GM19324 (cell line): ENCODE measurements at regions not wholly inside any gene's neighbourhood (a gene's known extent, or its start where the extent isn't known, plus 50 kb on each side); places are given as distances from the start of the nearest gene placed in this dataset.
"Not testable (repeated sequence)": the region's sequence is repeated elsewhere in the genome, so short reads cannot be mapped to it uniquely, and the experiment has no call there.

Source experiments
- ATAC-seq: cut with Tn5 transposase; IDR thresholded peaks from one replicate; pipeline ENCODE4 v1.9.1; 2021; ENCODE audit warnings: mild to moderate bottlenecking, moderate library complexity; ENCODE audit not compliant: unreplicated experiment, low FRiP score

- ATAC-seq = not testable (repeated sequence)
These were observed 460.3 kb downstream of the GJA1 start for GRCh38 chr6:121895731-121896130.

GRCh38 chr6:121896363-121896762 lies 460.9 kb downstream of the GJA1 start:
- ATAC-seq = no peak

GRCh38 chr6:121896771-121897170 lies 461.3 kb downstream of the GJA1 start:
- no peak for ATAC-seq

- no peak for ATAC-seq
These were observed 461.9 kb downstream of the GJA1 start for GRCh38 chr6:121897337-121897760.

- ATAC-seq = no peak
These were observed 466.0 kb downstream of the GJA1 start for GRCh38 chr6:121901432-121901831.

GRCh38 chr6:121904559-121904958 lies 469.1 kb downstream of the GJA1 start:
- ATAC-seq = no peak

GRCh38 chr6:121912905-121913304 lies 477.5 kb downstream of the GJA1 start:
- no peak for ATAC-seq

GRCh38 chr6:121917263-121917829 lies 481.9 kb downstream of the GJA1 start:
- no peak for ATAC-seq

GRCh38 chr6:121917834-121918559 lies 481.5 kb upstream of the HSF2 start:
- ATAC-seq = no peak

- no peak for ATAC-seq
These were observed 478.8 kb upstream of the HSF2 start for GRCh38 chr6:121920616-121921015.

- no peak for ATAC-seq
These were observed 474.4 kb upstream of the HSF2 start for GRCh38 chr6:121925024-121925423.

GRCh38 chr6:121925534-121926255 lies 473.8 kb upstream of the HSF2 start:
- no peak for ATAC-seq

GRCh38 chr6:121929301-121929700 lies 470.2 kb upstream of the HSF2 start:
- ATAC-seq = no peak

GRCh38 chr6:121932076-121932991 lies 467.1 kb upstream of the HSF2 start:
- no peak for ATAC-seq

- no peak for ATAC-seq
These were observed 465.0 kb upstream of the HSF2 start for GRCh38 chr6:121934451-121934850.

GRCh38 chr6:121940728-121941127 lies 458.7 kb upstream of the HSF2 start:
- ATAC-seq = no peak

- no peak for ATAC-seq
These were observed 455.1 kb upstream of the HSF2 start for GRCh38 chr6:121944354-121944753.

- ATAC-seq = no peak
These were observed 448.3 kb upstream of the HSF2 start for GRCh38 chr6:121951123-121951522.

- ATAC-seq = no peak
These were observed 447.5 kb upstream of the HSF2 start for GRCh38 chr6:121951918-121952379.

- ATAC-seq = not testable (repeated sequence)
These were observed 444.1 kb upstream of the HSF2 start for GRCh38 chr6:121955401-121955800.
